HG03558 (cell line): ENCODE measurements at regions not wholly inside any gene's neighbourhood (a gene's known extent, or its start where the extent isn't known, plus 50 kb on each side); places are given as distances from the start of the nearest gene placed in this dataset.

Experiments used
- ATAC-seq: cut with Tn5 transposase; IDR thresholded peaks from one replicate; pipeline ENCODE4 v1.9.1; 2021; ENCODE audit warnings: moderate number of reproducible peaks; ENCODE audit not compliant: unreplicated experiment; ENCODE audit errors: extremely low read depth

DNA sequence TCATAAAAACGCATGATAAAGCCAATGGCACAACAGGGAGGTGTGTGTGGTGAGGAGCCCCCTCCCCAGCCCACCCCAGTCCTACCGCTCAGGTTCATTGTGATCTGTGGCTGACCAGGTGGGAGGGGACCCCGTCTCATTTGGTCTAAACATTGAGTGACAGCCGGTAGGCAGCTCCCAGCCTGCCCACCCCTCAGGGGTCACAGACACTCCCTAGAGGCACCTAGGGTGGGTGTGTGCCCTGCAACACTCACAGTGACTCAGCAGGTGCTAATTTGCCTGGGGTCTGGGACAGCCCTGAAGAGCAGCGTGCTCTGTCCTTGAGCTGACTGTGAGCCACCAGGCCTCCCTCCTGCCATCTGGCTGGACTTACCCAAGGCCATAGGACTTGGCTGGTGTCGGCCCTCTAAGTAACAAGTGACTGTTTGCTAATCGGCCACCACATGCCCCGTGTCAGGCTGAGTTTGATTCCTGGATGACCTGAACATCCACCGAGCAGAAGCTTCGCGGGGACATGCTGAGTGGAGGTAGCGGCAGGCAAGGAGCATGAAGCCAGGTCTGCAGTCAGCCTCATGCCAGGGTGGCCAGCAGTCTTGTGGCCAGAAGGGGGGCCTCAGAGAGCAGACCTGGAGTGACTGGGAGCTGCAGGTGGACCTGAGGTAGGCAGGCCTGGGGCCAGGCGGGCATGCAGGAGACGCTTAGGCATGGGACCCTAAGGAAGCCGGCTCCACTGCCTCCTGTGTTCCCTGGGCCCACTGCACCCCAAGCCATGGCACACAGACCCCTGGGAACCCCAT, 282.3 kb upstream of the SHH start:
- no peak for ATAC-seq

DNA sequence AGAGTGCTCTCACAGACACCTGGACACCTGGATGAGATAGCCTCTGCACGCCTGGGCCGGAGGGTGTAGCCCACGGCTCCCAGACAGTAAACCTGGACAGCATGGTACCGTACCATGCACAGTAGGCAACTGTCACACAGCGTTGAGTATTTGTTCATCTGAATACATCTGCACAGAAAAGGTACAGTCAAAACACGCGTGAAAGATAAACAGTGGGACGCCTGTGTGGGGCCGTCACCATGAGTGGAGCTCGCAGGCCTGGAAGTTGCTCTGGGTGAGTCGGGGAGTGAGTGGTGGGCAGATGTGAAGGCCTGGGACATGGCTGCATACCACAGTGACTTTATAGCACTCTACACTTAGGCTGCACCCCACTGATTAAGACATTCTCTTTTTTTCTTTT, 280.0 kb upstream of the SHH start:
- no peak for ATAC-seq

DNA sequence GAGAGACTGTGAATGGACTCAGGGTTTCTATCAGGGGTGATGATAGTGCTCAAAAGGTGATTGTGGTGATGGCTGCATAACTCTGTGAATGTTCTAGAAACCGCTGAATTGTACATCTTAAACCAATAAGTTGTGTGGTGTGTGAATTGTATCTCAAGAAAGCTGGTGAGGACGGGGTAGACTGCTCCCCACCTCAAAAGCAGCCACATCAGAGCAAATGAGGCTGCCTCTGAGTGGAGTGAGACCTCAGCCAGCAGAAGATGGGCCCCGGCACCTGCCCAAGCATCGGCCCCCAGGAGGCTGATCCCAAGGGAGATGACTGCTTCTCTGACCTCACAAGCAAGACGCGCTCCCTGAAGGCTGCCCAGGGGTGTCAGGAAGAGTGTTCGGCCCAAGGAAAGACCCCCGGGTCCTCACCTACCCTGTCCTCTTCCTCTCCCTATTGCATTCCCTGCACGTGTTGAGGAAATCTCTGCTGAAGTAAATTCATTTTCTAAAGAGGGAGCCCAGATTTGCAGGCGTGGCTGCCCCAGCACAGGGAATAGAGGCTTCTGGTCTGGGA, 279.3 kb upstream of the SHH start:
- ATAC-seq: no peak

DNA sequence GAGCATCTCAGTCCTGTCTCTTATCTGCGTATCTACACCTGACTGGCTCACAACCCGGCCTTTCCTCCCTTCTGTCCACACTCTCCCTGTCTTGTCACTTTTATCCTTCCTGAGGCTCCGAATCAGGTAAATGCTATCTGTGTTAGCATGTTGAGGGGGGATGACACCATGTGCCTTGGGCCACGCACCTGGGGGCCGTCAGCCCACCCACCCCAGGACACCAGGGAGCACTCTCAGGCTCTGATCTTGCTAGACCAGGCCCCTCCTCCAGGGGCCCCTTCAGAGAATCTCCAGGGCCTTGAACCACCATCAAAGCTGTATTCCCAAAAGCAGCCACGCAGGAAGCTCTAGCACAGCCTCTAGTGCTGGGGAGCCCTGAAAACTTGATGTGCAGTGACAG, 278.7 kb upstream of the SHH start:
- no peak for ATAC-seq

DNA sequence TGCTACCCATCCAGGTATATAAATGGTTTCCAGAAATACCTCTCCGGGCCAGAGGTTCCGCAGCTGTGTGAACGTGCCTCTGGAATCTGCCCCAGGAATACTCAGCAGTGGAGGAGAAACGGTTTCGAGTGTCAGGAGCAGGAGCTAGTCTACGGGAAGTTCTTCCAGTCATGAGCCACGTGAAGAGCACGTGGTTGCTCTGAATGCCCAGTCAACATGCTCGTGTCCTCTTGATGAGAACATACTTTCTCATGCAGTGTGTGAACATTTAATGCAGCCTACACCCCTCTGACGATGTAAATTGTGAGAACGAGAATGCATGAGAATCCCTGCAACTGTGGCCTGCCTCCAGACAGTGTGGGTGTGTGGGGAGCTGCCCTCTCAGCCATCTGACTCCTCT, 277.0 kb upstream of the SHH start:
- no peak for ATAC-seq

DNA sequence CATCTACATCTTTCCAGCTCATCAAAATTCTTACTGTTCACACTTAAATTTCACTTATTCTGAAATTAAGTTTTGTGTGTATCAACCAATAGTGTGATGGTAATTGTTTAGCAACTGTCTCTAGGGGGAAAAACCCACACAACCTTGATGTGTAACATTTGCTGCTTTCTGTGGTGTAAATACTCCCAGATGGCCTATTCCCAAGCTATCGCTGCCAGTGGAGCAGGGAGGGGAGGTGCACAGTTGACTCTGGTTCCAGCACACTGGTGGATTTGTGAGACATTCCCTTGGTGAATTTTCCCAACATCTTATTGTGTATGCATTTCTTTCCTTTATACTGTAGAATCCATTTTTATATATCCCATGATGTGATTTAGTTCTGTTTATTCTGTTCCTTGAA, 275.9 kb upstream of the SHH start:
- ATAC-seq: no peak

DNA sequence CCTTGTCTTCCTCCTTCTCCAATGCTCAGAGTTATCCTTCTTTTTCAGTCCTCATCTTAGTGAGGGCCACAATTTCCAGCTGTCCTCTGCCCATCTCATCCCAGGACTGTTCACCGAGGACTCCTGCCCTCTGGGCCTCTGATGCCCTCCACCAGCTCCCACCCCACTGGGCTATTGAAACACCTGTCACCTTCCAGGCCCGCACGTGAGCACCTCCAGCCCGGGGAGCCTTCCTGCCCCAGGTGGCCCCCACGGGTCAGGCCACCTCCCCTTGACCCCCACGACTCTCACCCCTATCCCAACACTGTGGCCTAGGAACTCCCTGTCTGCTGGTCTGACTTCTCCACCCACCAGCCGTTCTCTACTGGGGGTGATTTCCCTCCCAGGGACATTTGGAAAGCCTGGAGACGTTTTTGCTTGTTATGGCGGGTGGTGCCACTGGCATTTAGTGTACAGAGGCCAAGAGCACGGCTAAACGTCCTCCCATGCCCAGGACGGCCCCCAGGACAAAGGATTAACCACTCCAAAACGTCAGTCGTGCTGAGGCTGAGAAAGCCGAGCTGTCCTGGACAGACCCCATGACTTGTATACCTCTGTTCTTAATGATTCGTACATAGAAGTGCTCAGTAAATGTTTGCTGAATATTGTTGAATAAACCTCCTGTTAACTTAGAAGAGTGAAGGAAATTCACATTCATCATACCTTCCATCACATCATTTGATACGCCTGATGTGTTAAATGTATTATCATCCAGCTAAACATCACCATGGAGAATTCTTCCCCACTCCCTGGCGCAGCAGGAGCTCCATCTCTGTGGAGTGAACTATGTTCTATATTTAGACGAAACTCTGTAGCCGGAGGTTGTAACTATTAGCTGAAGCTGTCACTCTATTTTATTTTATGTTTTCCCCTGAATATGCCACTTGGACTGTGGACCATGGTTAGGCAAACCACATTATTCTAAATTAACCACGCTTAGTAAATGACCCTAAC, 270.1 kb upstream of the SHH start:
- ATAC-seq: no peak

DNA sequence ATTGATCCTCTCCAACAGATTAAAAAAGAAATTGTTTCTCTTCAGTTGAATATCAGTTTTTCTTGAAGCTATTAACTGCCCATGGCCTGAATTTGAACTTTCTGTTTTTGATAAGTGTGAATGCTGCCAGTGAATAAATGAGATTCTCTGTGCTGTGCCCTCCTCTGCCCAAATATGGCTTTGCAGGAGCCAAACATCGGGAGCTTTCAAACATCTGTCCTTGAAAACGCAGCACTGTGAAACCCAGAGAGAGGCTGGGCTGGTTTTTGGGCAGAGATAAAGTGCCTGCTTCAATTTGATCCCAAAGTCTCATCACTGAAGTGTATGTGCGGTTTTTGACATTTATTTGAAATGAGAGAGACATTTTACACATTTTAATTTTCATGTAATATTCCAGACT, 268.3 kb upstream of the SHH start:
- ATAC-seq: no peak

DNA sequence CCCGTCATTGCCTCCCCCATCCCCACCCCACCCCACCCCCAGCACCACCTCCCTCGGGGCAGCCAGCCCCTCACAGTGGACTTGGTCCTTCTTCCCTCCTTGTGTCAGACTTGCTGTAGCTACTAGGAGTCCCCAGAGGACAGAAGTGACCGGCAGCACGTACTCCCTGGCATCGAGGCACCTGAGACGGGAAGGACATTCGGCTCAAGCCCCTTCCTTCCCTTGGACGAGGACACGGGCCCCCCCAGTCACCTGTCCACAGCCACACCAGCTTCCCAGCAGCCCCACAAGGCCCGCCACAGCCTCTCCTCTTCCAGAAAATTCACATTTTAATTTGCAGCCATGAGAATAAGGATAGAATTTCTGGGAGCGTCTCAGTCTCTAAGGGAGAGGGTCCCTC, 267.8 kb upstream of the SHH start:
- ATAC-seq: no peak

DNA sequence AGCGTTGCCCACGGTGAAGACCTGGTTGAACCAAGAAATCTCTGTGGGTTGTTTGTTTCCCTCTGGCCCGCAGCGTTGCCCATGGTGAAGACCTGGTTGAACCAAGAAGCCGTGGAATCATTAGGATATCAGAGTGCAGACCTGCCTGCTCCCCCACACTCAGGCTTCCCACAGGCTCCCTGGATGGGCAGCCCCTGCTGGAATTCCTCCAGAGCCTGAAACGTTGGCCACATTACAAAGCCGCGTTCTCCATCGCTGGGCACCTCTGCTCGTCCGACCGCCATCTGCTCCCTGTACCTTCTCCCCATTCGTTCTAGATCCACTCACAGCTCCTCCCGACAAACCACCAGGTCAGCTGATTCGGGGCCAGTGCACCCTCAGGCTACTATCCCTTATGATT, 266.9 kb upstream of the SHH start:
- no peak for ATAC-seq

DNA sequence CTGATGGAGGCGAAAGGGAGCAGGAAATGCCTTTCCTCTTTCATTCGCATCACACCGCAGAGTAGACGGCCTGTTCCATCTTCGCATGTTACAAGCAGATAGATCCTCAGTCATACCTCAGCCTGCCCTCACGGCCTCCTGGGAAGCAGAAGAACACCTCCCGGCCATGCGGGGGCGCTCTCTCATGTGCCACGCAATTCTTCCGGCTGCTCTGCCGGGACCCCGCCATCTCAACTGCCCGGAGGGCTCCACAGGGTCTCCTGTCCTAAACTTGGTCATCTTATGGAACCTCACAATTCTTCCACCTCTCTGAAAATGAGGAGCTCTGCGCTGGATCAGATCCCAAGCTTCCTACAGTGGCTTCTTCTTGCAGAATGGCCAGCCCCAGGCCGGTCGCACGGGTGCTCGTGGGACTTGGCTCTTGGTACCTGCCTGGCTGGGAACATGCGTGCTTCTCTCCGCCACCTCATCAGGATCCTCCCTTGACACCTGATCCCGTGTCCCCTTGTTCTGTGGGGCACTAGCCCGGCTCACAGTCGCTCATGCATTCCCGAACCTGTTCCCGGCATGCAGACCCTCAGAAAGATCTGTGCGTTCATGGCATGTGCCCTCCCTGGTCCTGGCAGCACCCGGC, 262.8 kb upstream of the SHH start:
- no peak for ATAC-seq

DNA sequence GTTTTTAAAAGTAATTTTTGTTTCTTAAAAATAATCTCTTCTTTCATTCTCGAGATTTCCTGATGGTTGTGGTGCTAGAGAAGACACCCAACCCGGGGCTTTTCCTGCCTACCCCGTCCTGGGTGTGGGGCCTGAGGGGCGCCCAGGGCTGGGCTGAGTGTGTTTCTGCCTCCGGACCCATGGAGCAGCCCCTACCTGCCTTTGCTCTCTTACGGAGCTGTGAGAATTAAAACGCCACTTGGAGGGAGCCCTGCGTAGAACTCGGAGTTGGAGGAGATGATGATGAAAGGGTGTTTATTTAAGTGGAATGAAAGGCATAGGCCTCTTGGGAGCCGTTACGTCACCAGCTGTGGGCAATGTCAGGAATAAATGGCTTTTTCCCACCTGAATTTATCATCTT, 261.8 kb upstream of the SHH start:
- no peak for ATAC-seq

DNA sequence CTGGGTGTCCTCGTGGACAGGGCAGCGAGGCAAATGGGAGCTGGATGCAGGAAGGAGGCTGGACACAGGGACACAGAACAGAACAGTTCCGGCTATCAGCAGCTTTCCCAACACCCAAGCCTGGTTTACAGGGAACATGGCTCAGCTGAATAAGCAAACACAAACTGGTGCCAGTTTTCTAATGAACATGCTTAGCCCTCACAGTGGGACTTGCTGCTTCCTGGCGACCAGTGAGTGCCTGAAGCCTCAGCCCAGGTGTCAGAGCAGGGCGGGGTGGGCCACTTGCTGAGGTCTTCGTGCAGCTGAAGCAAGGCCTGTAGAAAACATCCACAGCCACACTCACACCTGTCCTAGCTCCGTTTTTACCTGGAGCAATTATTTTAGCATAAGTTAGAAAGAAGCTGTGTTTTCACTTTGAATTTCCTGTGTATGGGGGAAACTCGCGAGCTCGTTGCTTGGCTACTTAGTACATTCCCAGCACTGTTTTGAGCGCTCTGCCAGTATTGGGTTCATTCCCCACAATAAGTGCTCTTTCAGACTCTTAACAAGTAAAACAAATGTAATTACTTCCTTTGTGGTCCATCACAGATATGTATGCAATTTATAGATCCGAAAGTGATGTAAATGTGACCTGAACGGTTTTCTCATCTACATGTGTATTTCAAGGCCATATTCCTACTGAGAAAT, 261.2 kb upstream of the SHH start:
- no peak for ATAC-seq

DNA sequence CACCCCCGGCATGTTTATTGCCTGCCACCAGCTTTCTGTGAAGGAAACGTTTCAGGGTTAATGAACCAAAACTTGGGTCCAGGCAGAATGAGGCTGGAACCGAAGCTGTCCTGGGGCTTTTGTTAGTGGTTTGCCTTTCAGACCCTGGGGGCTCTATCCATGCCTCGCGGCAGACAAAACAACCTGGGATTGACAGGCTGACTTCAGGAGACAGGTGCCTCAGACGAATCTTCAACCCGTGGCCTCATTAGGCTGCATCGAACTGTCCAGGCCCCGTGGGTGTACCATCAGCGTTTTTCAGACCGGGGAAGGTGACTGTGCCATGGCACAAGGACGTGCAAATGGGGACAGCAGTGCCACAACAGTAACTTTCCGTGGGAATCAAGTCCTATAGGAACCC, 259.3 kb upstream of the SHH start:
- ATAC-seq: no peak

DNA sequence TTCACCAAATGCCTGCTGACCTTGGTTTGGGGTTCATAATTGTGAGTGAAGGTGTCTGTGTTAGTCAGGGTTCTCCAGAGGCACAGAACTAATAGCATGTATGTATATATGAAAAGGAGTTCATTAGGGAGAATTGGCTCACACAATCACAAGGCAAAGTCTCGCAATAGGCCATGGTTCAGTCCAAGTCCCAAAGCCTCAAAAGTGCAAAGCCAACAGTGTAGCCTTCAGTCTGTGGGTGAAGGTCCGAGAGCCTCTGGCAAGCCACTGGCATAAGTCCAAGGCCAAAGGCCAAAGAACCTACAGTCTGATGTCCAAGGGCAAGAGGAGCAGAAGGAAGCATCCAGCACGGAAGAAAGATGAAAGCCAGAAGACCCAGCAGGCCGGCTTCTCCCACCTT, 257.6 kb upstream of the SHH start:
- ATAC-seq: no peak

DNA sequence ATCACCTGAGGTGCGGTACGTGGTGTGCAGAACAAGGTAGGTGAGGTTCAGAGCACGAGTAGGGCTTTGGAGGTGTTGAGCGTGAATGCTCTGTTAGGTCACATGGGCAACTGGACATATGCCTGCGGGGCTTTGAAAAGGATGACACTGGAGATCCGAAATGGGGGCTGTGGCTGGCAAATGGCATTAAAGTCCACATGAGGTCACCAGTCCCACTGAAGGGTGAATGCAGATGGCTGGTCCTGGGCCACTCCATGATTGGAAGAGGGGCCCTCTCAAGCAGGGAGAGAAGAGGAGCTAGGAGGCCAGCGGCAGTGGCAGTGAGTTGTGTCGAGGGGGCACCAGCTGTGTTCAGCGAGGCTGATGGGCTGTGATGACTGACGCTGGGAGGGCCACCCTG, 254.9 kb upstream of the SHH start:
- no peak for ATAC-seq

DNA sequence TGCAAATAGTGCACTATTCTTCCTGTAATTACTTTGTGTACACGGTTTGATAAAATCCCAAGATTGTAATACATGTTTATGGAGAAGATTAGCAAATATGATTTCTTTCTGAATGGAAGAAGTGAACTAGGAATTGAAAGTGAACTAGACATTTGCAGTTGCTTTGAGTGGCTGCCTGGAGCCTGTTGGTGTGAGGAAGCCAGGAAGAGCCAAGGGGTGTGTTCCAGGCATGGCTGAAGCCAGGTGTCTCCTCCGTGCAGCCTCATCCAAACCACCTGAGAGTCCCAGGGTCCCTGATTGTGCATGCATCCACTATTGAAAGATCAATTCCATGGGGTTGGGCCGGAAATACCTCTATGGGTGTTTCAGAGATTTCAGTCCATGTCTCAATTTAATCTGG, 253.1 kb upstream of the SHH start:
- no peak for ATAC-seq

DNA sequence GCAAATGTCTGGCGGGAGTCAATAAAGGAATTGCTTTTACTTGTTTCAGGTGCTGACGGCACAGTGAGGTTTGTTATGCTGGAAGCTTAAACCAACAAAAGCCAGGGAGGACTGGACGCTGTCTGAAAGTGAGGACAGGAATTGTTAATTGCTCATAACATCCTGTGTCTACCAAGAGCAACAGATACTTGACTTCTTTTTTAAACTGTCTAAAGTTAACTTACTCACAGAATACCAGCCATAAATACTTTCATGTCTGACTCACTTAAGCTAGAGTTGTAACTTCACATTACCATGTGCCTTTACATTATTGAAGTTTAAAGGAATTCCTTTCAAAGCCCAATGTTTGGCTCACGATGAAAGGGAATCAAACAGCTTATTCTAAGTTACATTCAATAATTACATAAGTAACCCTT, 252.7 kb upstream of the SHH start:
- no peak for ATAC-seq

DNA sequence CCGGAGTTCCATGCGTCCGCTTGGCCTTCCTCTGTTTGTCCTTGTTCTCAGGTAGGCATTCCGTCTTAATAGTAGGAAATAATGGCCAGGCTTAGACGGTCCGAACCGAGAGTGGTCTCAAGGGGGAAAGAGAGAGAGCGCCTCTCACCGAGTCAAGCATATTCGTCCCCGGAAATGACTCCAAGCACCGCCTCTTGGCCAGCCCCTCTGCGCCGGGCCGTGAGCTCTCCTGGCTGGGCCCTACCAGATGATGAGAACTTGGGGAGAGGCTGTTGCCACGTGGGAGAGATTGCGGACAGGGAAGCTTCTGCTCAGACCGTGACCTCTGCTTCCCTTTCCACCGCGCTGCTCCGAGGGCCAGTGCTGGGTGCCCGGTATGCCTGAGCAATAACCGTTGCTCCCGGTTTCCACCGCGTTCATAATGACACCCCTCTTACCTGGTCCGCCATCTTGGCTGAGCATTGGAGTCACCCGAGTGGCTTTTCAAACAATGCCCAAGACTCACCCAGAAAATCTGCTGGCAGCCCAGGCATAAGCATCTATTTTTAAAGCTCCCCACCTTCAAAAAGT, 251.1 kb upstream of the SHH start:
- no peak for ATAC-seq

DNA sequence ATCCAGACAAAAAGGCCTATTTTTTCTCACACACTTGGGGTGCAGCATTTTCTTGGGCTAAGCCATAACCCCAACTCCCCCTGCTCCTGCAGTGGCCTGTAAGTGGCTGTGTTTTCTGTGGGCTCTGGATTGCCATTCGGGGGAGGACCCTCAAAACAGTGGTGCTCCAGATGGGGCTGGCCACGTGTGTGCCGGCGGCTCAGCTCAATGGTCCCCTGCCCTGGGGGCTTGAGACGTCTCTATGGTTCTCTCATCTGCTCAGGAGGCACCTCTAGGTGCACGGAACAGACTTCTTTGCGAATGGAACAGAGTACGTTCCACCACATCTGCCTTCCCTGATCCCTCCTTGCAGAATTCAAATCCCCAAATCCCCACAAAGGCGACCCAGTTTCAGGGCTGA, 250.0 kb upstream of the SHH start:
- ATAC-seq: no peak
